Activated T-cell treated with anti-CD3 and anti-CD28 coated beads for 24 hours (primary cell): ENCODE measurements at regions not wholly inside any gene's neighbourhood (a gene's known extent, or its start where the extent isn't known, plus 50 kb on each side); places are given as distances from the start of the nearest gene placed in this dataset.

ENCODE experiments used
- DNase-seq: peaks from one replicate; pipeline ENCODE4 v3.0.0-alpha.2; 2020; ENCODE audit warnings: low read depth

GRCh38 chr3:102529452-102529851, 94.6 kb downstream of the ZPLD1 start:
- DNase-seq = no peak

DNA sequence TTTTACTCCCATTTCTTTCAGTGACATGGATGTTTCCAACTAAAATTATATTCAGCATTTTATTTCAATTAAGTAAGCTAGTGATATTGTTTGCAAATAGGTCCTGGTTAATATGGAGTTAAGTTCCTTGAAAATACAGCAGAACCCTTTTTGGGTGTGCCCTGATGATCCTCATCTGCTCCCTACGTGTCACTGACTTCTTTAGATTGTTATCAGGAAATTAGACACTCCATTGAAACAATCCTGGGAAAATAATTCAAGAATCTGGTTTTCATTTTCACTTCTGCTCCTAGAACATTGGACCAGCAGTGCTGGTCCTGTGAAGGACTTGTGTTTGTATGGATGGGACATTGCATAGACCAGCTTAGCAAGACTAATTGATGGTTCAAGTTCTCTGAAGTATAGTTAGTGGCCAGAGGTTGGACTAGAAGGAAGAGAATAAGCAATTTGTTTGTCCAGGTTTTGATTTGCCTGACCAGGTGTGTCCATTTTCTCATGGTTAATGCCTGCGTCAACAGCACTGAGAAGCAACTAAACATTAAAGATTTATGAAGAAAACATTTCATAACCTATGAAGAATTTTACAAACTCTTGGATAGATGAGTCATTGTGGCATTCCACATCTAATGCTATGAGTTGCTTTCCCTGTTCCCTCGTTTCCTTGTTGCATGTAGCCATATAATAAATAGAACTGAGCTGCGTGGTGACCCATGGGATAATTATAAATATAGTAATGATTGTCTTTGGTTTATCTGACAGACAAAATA, 95.8 kb downstream of the ZPLD1 start:
- no peak for DNase-seq

GRCh38 chr3:102531686-102532085, 96.9 kb downstream of the ZPLD1 start:
- no peak for DNase-seq

DNA sequence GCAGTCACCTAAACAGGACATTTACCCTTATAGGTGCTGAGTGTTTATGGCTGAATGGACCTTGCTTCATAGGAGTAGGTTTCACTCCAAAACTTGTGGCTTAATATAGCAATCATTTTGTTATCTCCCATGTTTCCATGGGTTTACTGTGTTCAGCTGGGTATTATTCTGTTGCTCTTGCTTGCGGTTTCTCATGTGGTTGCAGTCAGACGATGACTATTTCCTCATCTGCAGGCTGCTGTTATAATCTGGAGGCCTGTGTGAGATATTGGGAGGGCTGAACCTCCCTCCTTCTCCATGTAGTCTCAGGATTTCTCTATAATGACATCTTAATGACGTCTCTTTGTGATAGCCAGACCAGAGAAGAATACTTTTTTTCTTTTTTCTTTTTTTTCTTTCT, 98.1 kb downstream of the ZPLD1 start:
- no peak for DNase-seq

- DNase-seq = no peak
Observed at GRCh38 chr3:102533784-102534183, 99.0 kb downstream of the ZPLD1 start.

DNA sequence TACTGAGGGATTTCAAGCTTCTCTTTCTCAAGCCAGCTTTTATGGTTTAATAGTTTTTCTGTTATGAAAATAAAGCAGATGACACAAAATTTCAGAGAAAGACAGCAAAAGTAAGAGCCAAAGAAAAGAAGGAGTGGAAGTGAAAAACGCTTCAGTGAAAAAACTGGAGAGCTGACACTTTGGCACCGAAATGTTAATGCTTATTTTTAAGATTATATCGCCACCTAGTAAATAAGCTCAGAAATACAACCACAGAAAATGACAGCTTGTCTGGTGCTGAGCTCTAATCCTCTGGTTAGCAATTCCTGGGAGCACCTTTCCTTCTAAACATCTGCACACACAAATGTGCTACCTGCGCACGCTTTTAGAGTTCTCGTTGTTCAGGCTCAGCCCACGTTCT, 101.6 kb downstream of the ZPLD1 start:
- no peak for DNase-seq

GRCh38 chr3:102537123-102537522, 102.3 kb downstream of the ZPLD1 start:
- DNase-seq = no peak

DNA sequence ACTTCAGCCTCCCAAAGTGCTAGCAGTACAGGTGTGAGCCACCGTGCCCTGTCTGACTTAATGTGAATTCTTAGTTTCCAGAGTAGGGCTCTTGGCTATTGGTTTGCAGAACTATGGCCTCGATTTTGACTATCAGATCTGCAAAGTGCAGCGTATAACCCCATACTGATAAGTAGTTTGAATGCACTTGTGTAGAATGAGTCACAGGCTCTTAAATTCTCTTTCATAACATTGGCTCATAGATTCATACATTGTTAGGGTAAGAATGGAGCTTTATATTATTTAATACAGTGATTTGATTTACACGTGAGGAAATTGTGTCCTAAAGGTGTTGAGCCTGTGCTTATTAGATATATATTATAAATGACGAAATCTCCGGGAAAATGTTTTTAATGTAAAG, 109.9 kb downstream of the ZPLD1 start:
- DNase-seq = no peak

DNA sequence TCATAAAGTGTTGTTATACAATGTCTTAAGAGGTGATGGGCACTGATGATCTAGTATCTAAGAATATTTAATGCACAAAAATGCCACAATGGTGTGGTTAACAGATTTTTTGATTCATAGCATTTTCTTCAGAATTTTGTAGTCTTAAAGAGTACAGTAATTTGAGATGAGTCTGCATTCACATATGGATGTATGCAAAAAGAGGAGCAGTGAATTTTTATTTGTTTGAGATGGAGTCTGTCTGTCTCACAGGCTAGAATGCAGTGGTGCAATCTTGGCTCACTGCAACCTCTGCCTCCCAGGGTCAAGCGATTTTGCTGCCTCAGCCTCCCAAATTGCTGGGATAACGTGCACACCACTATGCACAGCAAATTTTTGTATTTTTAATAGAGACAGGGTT, 110.5 kb downstream of the ZPLD1 start:
- no peak for DNase-seq

- no peak for DNase-seq
Observed at GRCh38 chr3:102553876-102554275, 119.1 kb downstream of the ZPLD1 start.

DNA sequence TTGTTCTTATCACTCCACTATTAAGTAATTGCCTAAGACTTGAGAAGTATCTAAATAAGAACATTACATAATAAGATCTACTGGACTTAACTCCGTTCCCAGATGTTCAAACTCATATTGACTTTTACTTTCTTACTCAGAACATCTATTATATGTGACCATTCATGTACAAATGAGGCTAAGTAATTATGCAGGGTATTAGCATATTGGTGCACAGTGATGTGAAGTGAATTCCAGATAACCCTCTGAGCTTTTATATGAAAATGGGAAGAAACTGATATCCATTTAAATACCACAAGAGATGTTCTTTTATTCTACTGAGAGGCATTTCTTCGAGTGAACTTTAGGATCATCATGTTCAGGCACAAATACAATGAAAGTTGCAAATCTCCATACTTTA, 135.7 kb downstream of the ZPLD1 start:
- no peak for DNase-seq

GRCh38 chr3:102571006-102571405, 136.2 kb downstream of the ZPLD1 start:
- DNase-seq = no peak

DNA sequence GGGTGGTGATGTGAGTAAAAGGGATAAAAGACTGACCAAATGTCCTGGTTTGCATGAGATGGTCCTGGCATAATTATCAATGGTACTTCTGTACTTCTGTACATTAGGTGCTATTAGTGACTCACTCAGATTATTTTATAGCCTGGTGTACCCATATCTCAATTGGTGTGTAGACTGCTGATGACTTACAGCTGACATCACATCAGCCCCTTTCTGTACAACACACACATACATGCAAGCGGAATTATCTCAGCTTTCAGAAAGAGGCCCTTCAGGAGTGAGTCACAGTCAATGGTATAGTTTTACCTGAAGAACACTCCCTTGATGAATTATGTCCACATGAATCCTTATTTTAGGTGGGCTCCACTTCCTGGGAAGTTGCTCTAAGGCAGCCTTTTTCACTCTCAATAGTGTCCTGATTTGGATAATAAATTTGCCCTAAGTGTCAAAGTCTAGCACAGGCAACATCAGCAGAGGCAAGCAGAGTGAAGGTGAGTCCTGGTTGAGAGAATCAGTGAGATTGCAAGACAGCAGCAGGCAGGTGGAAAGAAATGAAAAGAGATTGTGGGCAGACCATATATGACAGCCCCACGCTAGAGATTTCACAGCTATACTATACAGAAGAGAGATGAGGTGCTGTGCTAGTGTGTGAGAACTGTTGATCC, 137.0 kb downstream of the ZPLD1 start:
- no peak for DNase-seq

DNA sequence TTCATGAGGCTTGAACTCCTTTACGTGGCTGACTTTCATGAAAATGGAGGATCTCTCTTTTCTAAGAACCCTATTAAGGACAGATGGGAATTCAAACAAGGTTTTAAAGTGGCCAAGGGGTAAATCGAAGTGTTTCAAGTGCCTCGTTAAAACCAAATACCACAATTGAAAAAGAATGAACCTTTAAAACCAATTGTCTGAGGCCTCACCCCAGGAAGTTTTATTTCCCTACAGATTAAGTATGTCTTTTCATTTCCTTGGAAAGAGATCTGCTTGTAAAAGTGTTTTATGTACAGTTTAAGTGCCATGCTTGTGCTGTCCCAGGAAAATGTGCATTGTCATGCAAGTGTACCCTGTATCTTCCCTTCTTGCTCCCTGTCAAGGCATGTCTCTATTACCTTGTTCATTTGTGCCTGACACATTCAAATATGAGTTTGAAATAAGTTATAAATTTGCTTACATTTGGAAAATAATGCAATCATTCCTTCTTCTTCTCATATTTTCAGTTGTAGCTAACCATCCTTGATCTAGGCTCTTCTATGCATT, 138.7 kb downstream of the ZPLD1 start:
- DNase-seq = no peak

- no peak for DNase-seq
Observed at GRCh38 chr3:102574355-102574754, 139.5 kb downstream of the ZPLD1 start.

DNA sequence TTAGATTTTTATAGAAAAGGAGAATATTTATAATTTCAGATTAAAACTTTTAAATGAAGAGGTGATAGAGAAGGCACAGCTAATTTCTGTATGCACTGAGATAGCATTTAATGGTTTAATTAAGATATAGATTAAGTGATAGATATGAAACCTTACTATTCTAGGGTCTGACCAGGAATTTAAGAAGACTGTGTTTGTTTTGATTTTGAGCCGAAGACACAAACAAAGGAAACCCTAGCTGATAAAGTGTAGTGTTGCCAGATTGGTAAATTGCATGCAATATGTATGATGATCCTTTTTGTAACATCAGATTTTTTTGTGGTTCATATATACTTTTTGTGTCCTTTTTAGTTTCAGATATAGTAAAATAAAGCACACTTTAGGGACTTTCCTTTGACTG, 141.8 kb downstream of the ZPLD1 start:
- DNase-seq = no peak

GRCh38 chr3:102577082-102577789, 142.4 kb downstream of the ZPLD1 start:
- DNase-seq = no peak

DNA sequence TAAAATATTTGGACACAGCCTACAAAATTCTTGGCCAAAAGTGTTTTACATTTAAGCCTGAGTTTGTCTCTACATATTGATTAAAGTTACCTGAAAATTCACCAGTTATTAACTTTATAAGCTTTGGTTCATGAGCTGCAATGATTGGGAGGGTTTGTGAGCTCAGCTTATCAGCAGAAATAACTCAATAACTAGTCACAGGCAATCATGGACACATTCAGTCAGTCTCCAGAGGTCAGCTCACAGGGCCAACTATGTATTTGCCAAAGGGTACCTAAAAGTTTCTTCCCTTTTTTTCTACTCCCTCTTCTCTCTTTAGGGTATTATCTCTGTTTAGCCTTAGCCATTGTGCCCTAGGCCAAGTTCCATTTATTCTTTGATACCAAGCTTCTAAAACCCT, 145.9 kb downstream of the ZPLD1 start:
- DNase-seq = no peak

DNA sequence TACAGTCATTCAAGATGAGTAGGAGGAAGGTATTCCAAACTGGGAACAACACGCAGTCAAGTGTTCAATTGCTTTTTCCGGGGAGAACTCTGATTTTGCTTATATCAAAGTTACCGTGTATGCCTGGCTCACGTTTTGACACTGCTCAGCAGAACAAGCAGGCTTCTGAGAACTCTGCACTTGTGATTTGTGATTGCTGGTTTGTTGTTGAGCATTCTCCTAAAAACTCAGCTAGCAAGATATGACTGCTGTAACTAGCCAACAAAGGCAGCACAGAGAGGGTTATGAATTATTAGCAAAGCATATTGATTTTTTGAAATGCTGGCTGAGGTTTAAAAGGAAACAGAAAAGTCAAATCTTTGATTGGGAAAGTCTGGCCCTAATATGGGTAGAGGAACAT, 151.7 kb downstream of the ZPLD1 start:
- no peak for DNase-seq

GRCh38 chr3:102593812-102594602, 159.2 kb downstream of the ZPLD1 start:
- DNase-seq = no peak

DNA sequence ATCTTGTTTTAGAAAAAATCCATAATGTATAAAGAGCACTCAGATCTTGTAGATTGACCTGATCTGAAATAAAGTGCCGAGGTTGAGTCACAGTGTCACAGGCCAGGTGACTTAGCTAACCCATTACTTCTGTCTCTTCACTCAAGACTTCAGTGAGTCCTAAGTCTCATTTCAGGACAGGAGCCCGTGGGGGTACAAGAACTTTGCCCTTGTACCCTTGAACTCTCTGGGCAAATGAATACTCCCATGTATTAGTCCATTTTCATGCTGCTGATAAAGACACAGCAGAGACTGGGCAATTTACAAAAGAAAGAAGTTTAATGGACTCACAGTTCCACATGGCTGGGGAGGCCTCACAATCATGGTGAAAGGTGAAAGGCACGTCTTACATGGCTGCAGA, 160.2 kb downstream of the ZPLD1 start:
- DNase-seq = no peak
